HCT116 (cell line): ENCODE measurements at regions not wholly inside any gene's neighbourhood (a gene's known extent, or its start where the extent isn't known, plus 50 kb on each side); places are given as distances from the start of the nearest gene placed in this dataset.

Source experiments
- EZH2phosphoT487 ChIP-seq: fragments of 200-600 bp; IDR thresholded peaks from 2 replicates; pipeline ENCODE4 v1.6.1; 2018; ENCODE audit warnings: antibody characterized with exemption, borderline replicate concordance
- TCF7L2 ChIP-seq: IDR thresholded peaks from 2 replicates; pipeline ENCODE4 v1.7.0; 2011; ENCODE audit warnings: borderline replicate concordance, inconsistent platforms; ENCODE audit not compliant: insufficient read depth, insufficient read length; ENCODE audit errors: extremely low read depth
- TF ChIP-seq, protein P1 (sequence below), 3 experiments: fragments of 200-600 bp in 1 of 3; sonication (generic) in 1 of 3; IDR thresholded peaks in 2 of 3; conservative IDR thresholded peaks in 1 of 3; 2 replicates each; pipeline ENCODE4 v1.5.1; 2012 to 2017; ENCODE audit warnings: low read depth in 2 of 3, low read length in 2 of 3, antibody characterized with exemption in 1 of 3, borderline replicate concordance in 1 of 3, control low read depth in 1 of 3, mild to moderate bottlenecking in 1 of 3, mixed read lengths in 1 of 3, mixed run types in 1 of 3, moderate library complexity in 1 of 3; ENCODE audit not compliant: insufficient read depth in 1 of 3
- TF ChIP-seq, protein P2 (sequence below): IDR thresholded peaks from 2 replicates; pipeline ENCODE4 v1.6.1; 2012

DNA sequence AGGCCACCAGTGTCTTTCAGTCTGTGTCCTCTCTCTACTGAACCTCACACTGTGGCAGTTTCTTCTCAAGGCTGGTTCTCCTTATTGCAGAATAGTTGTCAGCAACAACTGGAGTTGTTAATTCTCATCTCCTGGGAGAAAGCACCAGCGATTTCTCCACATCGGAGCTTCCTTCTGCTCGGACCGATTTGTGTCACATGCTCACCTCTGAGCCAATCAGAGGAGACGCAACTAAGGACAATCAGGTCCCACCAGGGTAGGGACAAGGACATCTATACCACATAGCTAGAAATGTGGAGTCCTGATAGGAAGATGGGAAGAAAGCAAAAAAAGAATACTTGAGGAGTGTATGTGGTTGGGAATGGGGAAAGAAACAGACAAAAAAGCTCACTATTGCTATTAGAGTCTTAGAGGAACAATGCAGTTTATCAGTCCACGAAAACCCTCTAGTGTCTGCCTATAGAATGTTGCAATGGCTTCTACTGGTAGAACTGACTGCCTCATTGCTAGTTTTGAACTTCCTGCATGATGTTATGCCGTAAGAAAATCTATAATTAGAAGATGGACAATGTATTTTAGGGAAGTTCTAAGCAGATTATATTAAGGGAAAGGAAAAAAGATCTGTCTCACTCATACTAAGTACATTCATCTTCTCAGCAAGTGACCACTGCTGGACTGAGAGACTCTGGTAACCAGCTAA, 169.7 kb downstream of the CDCA7 start:
- no peak for TF ChIP-seq TCF7L2
- TF ChIP-seq, protein P1, sequence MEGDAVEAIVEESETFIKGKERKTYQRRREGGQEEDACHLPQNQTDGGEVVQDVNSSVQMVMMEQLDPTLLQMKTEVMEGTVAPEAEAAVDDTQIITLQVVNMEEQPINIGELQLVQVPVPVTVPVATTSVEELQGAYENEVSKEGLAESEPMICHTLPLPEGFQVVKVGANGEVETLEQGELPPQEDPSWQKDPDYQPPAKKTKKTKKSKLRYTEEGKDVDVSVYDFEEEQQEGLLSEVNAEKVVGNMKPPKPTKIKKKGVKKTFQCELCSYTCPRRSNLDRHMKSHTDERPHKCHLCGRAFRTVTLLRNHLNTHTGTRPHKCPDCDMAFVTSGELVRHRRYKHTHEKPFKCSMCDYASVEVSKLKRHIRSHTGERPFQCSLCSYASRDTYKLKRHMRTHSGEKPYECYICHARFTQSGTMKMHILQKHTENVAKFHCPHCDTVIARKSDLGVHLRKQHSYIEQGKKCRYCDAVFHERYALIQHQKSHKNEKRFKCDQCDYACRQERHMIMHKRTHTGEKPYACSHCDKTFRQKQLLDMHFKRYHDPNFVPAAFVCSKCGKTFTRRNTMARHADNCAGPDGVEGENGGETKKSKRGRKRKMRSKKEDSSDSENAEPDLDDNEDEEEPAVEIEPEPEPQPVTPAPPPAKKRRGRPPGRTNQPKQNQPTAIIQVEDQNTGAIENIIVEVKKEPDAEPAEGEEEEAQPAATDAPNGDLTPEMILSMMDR (IDR thresholded peaks at IDR 0.05 in 2 of 3, conservative IDR thresholded peaks at IDR 0.05 in 1 of 3; ENCODE audit: borderline replicate concordance in 1 of 3, insufficient read depth in 1 of 3, low read depth in 2 of 3, low read length in 2 of 3): no peak
- TF ChIP-seq, protein P2, sequence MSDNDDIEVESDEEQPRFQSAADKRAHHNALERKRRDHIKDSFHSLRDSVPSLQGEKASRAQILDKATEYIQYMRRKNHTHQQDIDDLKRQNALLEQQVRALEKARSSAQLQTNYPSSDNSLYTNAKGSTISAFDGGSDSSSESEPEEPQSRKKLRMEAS: no peak
- no peak for TF ChIP-seq EZH2phosphoT487
